ENCODE measurements at regions not wholly inside any gene's neighbourhood (a gene's known extent, or its start where the extent isn't known, plus 50 kb on each side); places are given as distances from the start of the nearest gene placed in this dataset.

DNA sequence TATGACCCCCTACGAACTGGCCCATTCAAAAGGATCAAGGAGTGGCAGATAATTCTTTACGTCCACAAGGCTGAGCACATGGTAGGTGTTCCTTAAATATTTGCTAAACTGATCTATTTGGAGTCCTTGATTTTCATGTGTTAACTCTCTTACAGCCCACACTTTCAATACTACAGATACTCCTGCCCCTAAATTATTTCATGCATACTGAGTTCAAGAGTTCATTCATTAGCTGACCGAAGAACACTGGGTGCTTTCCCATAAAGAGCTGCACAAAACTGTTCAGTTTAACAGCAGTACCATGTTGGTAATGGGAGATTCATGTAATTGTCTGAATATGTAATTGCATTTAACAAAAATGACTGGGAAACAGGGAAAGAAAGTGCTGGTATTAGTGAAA is 170.5 kb upstream of the ADO start:
- Histone ChIP-seq H3K9me3 (ENCODE audit: control insufficient read depth in 2 of 3, insufficient read depth in 1 of 3, low read length in 3 of 3) (no peaks in the 10 kb centered on the region), H3K9ac (ENCODE audit: low read length in 3 of 3) (no peak overlapping the region), H3K4me1 (ENCODE audit: control insufficient read depth in 2 of 3, insufficient read depth in 2 of 3, low read depth in 1 of 3, low read length in 3 of 3) (peaks cover 0 to 6% (median 2%) of the 10 kb centered on the region in 3 donors), H3K4me3 (ENCODE audit: low read length in 3 of 3) (no peak overlapping the region), H3K36me3 (ENCODE audit: control insufficient read depth in 2 of 3, insufficient read depth in 3 of 3, low read length in 3 of 3) (no peaks in the 10 kb centered on the region), H3K27ac (ENCODE audit: low read depth in 2 of 2, low read length in 2 of 2) (no peak overlapping the region), H3K27me3 (ENCODE audit: control insufficient read depth, insufficient read depth, low read length) (no peaks in the 10 kb centered on the region)
- no peak for DNase-seq
- FAIRE-seq, result no peak
- TF ChIP-seq, protein P1, sequence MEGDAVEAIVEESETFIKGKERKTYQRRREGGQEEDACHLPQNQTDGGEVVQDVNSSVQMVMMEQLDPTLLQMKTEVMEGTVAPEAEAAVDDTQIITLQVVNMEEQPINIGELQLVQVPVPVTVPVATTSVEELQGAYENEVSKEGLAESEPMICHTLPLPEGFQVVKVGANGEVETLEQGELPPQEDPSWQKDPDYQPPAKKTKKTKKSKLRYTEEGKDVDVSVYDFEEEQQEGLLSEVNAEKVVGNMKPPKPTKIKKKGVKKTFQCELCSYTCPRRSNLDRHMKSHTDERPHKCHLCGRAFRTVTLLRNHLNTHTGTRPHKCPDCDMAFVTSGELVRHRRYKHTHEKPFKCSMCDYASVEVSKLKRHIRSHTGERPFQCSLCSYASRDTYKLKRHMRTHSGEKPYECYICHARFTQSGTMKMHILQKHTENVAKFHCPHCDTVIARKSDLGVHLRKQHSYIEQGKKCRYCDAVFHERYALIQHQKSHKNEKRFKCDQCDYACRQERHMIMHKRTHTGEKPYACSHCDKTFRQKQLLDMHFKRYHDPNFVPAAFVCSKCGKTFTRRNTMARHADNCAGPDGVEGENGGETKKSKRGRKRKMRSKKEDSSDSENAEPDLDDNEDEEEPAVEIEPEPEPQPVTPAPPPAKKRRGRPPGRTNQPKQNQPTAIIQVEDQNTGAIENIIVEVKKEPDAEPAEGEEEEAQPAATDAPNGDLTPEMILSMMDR (IDR thresholded peaks at IDR 0.05; ENCODE audit: borderline replicate concordance, extremely low read depth, insufficient read depth), result no peak
- intact Hi-C loops (cut with DNase I), result no loop called here

DNA sequence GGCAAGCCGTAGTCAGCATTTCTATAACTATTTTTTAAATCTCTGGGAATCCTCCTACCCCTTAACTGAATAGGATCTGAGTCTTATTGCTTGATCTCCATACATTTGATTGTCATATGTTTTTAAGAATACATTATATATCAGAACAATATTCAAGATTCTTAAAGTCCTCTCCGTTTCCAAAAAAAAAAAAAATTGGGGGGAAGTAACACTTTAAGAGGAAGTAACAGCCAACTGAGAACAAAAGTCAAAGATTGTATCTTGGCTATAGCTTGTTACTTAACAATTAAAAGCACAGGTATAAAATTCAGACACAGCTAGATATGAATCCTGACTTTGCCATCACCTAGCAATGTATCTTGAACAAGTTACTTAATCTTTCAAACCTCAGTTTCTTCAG is 169.9 kb upstream of the ADO start:
- Histone ChIP-seq H3K9me3 (ENCODE audit: control insufficient read depth in 2 of 3, insufficient read depth in 1 of 3, low read length in 3 of 3) (no peaks in the 10 kb centered on the region), H3K27me3 (ENCODE audit: control insufficient read depth, insufficient read depth, low read length) (no peaks in the 10 kb centered on the region), H3K36me3 (ENCODE audit: control insufficient read depth in 2 of 3, insufficient read depth in 3 of 3, low read length in 3 of 3) (no peaks in the 10 kb centered on the region), H3K9ac (ENCODE audit: low read length in 3 of 3) (no peak overlapping the region), H3K4me3 (ENCODE audit: low read length in 3 of 3) (no peak overlapping the region), H3K27ac (ENCODE audit: low read depth in 2 of 2, low read length in 2 of 2) (no peak overlapping the region), H3K4me1 (ENCODE audit: control insufficient read depth in 2 of 3, insufficient read depth in 2 of 3, low read depth in 1 of 3, low read length in 3 of 3) (peaks cover 0 to 6% (median 2%) of the 10 kb centered on the region in 3 donors)
- DNase-seq, result no peak
- no peak for FAIRE-seq
- intact Hi-C loops (cut with DNase I), result no loop called here
- TF ChIP-seq, protein P1 (IDR thresholded peaks at IDR 0.05; ENCODE audit: borderline replicate concordance, extremely low read depth, insufficient read depth), result no peak

DNA sequence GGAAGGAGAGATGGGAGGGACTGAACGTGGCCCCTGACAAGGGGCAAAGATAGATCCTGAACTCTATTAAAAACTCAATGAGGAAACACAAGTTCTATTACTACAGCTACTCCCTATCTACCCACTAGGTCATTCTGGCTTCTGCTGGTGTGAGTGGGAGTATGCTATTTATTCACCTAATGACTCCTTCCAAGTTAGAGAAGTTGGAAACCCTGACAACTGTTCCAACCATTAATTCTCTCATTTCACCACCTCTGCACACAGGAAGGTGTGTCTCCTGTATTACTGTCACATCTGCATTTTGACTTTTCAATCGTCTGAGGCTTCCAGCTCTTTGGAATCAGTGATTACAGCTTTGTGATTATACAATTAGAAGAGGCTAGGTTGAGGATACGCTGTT is 169.4 kb upstream of the ADO start:
- intact Hi-C loops (cut with DNase I), result no loop called here
- Histone ChIP-seq H3K27me3 (ENCODE audit: control insufficient read depth, insufficient read depth, low read length) (no peaks in the 10 kb centered on the region), H3K27ac (ENCODE audit: low read depth in 2 of 2, low read length in 2 of 2) (no peak overlapping the region), H3K9ac (ENCODE audit: low read length in 3 of 3) (no peak overlapping the region), H3K4me1 (ENCODE audit: control insufficient read depth in 2 of 3, insufficient read depth in 2 of 3, low read depth in 1 of 3, low read length in 3 of 3) (peaks cover 0 to 6% (median 2%) of the 10 kb centered on the region in 3 donors), H3K4me3 (ENCODE audit: low read length in 3 of 3) (no peak overlapping the region), H3K9me3 (ENCODE audit: control insufficient read depth in 2 of 3, insufficient read depth in 1 of 3, low read length in 3 of 3) (no peaks in the 10 kb centered on the region), H3K36me3 (ENCODE audit: control insufficient read depth in 2 of 3, insufficient read depth in 3 of 3, low read length in 3 of 3) (no peaks in the 10 kb centered on the region)
- TF ChIP-seq, protein P1 (IDR thresholded peaks at IDR 0.05; ENCODE audit: borderline replicate concordance, extremely low read depth, insufficient read depth), result no peak
- peak in 2 of 5 donors; percentile 44 to 46 for DNase-seq
- FAIRE-seq, result no peak

DNA sequence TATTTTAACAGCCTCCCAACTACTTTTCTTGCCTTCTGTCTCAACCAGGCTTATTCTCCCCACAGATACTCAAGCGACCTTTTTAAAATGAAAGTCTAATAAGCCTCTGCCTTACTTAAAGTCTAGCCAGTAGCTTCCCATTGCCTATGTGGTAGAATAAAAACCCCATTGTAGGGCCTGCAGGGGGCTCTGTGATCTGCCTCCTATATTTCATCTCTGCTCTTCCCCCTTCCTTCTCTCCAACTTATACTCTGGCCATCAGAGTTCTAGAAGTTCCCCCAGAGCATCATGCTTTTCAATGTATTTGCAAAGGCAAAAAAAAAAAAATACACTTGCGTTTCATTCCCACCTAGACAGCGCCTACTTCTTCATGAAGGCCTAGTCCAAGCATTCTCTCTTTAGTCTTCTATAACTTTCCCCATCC is 167.7 kb upstream of the ADO start:
- no peaks in the 10 kb centered on the region for H3K27me3 ChIP-seq (ENCODE audit: control insufficient read depth, insufficient read depth, low read length)
- DNase-seq (no peak), FAIRE-seq (no peak)
- H3K4me3 ChIP-seq (ENCODE audit: low read length in 3 of 3), result peak overlapping the region in 2 of 3 donors; percentile 1 to 43
- H3K9me3 ChIP-seq (ENCODE audit: control insufficient read depth in 2 of 3, insufficient read depth in 1 of 3, low read length in 3 of 3), result no peaks in the 10 kb centered on the region
- peak overlapping the region in 1 of 2 donors; percentile 51 for H3K27ac ChIP-seq (ENCODE audit: low read depth in 2 of 2, low read length in 2 of 2)
- H3K9ac ChIP-seq (ENCODE audit: low read length in 3 of 3), result no peak overlapping the region
- TF ChIP-seq, protein P1 (IDR thresholded peaks at IDR 0.05; ENCODE audit: borderline replicate concordance, extremely low read depth, insufficient read depth), result no peak
- H3K4me1 ChIP-seq (ENCODE audit: control insufficient read depth in 2 of 3, insufficient read depth in 2 of 3, low read depth in 1 of 3, low read length in 3 of 3), result peaks cover 0 to 6% (median 2%) of the 10 kb centered on the region in 3 donors
- intact Hi-C loops (cut with DNase I), result no loop called here
- no peaks in the 10 kb centered on the region for H3K36me3 ChIP-seq (ENCODE audit: control insufficient read depth in 2 of 3, insufficient read depth in 3 of 3, low read length in 3 of 3)

All from kidney (tissue), 13 donors.